ENCODE measurements at regions not wholly inside any gene's neighbourhood (a gene's known extent, or its start where the extent isn't known, plus 50 kb on each side); places are given as distances from the start of the nearest gene placed in this dataset.

DNA sequence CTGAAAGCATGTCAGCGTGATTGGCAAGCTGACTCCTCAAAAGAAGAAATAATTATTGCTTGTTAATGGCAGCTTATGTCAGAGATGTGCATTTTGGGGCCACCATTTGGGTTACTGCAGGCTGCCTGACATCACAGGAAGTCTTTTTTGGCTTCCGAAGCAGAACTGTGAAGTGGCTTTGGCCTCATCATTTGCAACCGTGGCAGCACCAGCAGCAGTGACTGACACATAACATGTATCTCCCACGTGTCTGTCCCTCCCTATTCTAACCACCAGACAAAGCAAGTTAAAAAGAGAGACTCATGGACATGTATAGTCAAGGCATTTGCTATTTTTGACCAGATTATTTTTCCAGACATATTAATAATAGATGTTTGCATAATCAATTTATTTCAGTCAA, 488.7 kb upstream of the ACVR2A start:
- no peak for DNase-seq
- Histone ChIP-seq H3K27ac (no peak overlapping the region), H3K4me1 (no peaks in the 10 kb centered on the region), H3K27me3 (no peaks in the 10 kb centered on the region), H3K36me3 (no peaks in the 10 kb centered on the region), H3K4me3 (replicated peaks in 1 of 3) (no peak overlapping the region), H3K9me3 (no peaks in the 10 kb centered on the region)
- WGBS, 2 donors, result 75 to 84% methylated on average over 4 of the region's 4 CpGs
- TF ChIP-seq, protein P1, sequence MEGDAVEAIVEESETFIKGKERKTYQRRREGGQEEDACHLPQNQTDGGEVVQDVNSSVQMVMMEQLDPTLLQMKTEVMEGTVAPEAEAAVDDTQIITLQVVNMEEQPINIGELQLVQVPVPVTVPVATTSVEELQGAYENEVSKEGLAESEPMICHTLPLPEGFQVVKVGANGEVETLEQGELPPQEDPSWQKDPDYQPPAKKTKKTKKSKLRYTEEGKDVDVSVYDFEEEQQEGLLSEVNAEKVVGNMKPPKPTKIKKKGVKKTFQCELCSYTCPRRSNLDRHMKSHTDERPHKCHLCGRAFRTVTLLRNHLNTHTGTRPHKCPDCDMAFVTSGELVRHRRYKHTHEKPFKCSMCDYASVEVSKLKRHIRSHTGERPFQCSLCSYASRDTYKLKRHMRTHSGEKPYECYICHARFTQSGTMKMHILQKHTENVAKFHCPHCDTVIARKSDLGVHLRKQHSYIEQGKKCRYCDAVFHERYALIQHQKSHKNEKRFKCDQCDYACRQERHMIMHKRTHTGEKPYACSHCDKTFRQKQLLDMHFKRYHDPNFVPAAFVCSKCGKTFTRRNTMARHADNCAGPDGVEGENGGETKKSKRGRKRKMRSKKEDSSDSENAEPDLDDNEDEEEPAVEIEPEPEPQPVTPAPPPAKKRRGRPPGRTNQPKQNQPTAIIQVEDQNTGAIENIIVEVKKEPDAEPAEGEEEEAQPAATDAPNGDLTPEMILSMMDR (IDR thresholded peaks at IDR 0.05), result no peak
- TF ChIP-seq POLR2A (IDR thresholded peaks at IDR 0.05), result no peak
- intact Hi-C loops (cut with DNase I), result no loop called here

DNA sequence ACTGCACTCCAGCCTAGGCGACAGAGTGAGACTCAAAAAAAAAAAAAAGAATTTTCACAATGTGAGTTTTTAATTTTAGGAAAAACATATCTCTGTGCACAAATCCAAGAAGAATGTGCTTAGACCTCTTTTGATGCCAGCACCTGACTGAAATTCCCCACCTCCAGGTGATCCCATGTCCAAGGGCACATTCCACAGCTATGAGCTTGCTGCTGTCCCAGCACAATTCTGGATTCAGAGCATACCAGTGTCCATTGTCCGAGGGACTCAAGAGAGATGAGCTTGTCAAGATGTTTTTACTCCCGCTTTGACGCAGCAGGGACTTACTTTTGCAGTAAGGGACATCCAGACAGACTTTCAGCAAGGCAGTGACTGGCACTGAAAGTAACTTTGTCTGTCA, 489.1 kb upstream of the ACVR2A start:
- TF ChIP-seq POLR2A (IDR thresholded peaks at IDR 0.05), result no peak
- TF ChIP-seq, protein P1 (IDR thresholded peaks at IDR 0.05), result no peak
- no peak for DNase-seq
- intact Hi-C loops (cut with DNase I), result no loop called here
- H3K4me1 ChIP-seq, result no peaks in the 10 kb centered on the region
- no peak overlapping the region for H3K4me3 ChIP-seq (replicated peaks in 1 of 3)
- H3K9me3 ChIP-seq, result no peaks in the 10 kb centered on the region
- H3K27ac ChIP-seq, result no peak overlapping the region
- H3K36me3 ChIP-seq, result no peaks in the 10 kb centered on the region
- no peaks in the 10 kb centered on the region for H3K27me3 ChIP-seq
- WGBS, 2 donors, result 86 to 95% methylated on average over 4 of the region's 4 CpGs

DNA sequence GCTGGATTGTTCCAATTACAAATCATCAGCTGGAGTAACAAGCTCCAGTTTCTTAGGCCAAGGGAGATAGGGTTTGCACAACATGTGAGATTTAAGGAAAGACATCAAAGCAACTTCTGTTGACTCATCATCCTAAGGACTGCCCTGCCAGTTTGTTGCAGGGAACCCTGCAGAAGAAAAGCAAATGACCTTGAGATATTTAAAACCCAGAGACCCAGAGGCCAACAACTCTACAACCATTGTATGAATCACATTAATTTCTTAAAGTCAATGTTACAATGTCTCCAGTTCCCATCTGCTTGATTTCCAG, 491.8 kb upstream of the ACVR2A start:
- Histone ChIP-seq H3K27me3 (no peaks in the 10 kb centered on the region), H3K27ac (no peak overlapping the region), H3K4me3 (replicated peaks in 1 of 3) (no peak overlapping the region), H3K9me3 (no peaks in the 10 kb centered on the region), H3K36me3 (no peaks in the 10 kb centered on the region), H3K4me1 (no peaks in the 10 kb centered on the region)
- intact Hi-C loops (cut with DNase I), result no loop called here
- DNase-seq, result no peak
- TF ChIP-seq, protein P1 (IDR thresholded peaks at IDR 0.05), result no peak
- TF ChIP-seq POLR2A (IDR thresholded peaks at IDR 0.05), result no peak

DNA sequence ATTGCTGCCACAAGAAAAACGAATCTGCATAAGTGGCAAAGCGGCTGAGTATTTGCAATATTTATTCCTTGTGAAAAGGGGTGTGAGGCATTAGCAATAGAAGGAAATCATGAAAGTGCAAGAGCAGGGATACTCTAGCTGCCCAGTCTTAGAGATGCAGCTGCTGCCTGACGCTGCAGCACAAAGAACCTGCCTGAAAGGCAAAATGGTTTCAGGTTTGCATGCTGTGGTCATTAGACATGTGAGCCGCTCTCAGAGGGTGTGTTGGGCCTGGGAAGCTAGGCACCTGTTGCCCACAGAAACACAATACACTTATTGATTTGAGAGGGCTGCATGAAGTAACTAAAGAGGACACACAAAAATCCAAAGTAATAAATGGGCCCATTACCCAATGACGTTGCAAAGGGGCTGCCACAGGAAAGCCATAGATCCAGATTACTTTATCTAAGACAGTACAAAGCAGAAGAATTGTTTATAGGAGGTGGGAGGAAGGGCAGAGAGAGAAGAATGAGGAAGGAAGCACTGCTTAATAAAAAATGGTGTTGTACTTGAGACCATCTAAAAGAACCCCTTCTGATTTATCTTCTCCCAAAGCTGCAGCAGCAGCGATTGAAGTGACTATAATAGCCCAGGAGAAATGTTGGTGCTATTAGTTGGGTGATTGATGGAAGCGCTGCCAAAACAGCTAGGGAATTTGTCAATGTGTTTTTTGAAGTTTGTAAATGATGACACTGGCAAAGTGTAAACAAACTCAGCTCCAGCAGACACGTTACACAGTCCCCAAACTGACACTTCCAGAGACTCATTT, 492.4 kb upstream of the ACVR2A start:
- no peaks in the 10 kb centered on the region for H3K27me3 ChIP-seq
- H3K4me1 ChIP-seq, result no peaks in the 10 kb centered on the region
- no peak overlapping the region for H3K27ac ChIP-seq
- no peak overlapping the region for H3K4me3 ChIP-seq (replicated peaks in 1 of 3)
- TF ChIP-seq, protein P1 (IDR thresholded peaks at IDR 0.05), result no peak
- no peak for TF ChIP-seq POLR2A (IDR thresholded peaks at IDR 0.05)
- WGBS, 2 donors, result 70 to 71% methylated on average over 8 of the region's 8 CpGs
- H3K36me3 ChIP-seq, result no peaks in the 10 kb centered on the region
- DNase-seq, result no peak
- H3K9me3 ChIP-seq, result no peaks in the 10 kb centered on the region
- intact Hi-C loops (cut with DNase I), result no loop called here

DNA sequence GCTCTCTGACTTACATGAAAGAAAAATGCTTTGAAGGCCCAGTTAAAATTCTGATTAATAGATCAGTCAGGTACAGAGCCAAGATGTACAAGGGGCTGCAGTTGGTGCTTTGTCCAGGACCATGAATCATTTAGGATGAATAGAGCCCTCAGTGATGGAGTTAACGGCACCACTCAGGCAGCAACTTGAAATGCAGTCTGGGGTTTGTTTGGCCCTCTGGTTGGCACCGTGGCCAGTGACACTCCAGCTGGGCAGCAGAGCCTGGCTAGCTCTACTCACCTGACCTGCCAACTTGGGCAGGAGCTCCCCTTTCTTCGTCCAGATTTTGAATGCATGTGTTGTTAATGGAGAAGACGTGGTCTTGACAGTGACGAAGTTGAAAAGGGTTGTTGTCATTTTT, 493.0 kb upstream of the ACVR2A start:
- Histone ChIP-seq H3K27me3 (no peaks in the 10 kb centered on the region), H3K4me1 (no peaks in the 10 kb centered on the region), H3K27ac (no peak overlapping the region), H3K36me3 (no peaks in the 10 kb centered on the region), H3K4me3 (replicated peaks in 1 of 3) (no peak overlapping the region), H3K9me3 (no peaks in the 10 kb centered on the region)
- 83 to 85% methylated on average over 5 of the region's 5 CpGs for WGBS, 2 donors
- intact Hi-C loops (cut with DNase I), result no loop called here
- DNase-seq, result no peak
- no peak for TF ChIP-seq POLR2A (IDR thresholded peaks at IDR 0.05)
- TF ChIP-seq, protein P1 (IDR thresholded peaks at IDR 0.05), result no peak
